ENCODE measurements at regions not wholly inside any gene's neighbourhood (a gene's known extent, or its start where the extent isn't known, plus 50 kb on each side); places are given as distances from the start of the nearest gene placed in this dataset.

GRCh38 chr18:75827751-75828287 lies 400.3 kb upstream of the SMIM21 start:
- Histone ChIP-seq H3K27me3 (ENCODE audit: insufficient read depth, poor library complexity, severe bottlenecking) (peaks cover 7% of the 10 kb centered on the region), H3K27ac (replicated peaks) (no peak overlapping the region), H3K4me3 (replicated peaks; ENCODE audit: insufficient read depth, low read length) (no peak overlapping the region)
- TF ChIP-seq POLR2AphosphoS5 (IDR thresholded peaks at IDR 0.05; ENCODE audit: low read depth) = no peak
- TF ChIP-seq GABPA (IDR thresholded peaks at IDR 0.05; ENCODE audit: low read depth) = no peak
- no peak for TF ChIP-seq REST (IDR thresholded peaks at IDR 0.05; ENCODE audit: insufficient replicate concordance, low read depth)
- no peak for TF ChIP-seq SPI1 (IDR thresholded peaks at IDR 0.05; ENCODE audit: borderline replicate concordance, low read depth)
- TF ChIP-seq CTCF (IDR thresholded peaks at IDR 0.05; ENCODE audit: insufficient read depth, low read length) = no peak
- no peak for DNase-seq (ENCODE audit: low read depth in 1 of 2, low spot score in 1 of 2)

DNA sequence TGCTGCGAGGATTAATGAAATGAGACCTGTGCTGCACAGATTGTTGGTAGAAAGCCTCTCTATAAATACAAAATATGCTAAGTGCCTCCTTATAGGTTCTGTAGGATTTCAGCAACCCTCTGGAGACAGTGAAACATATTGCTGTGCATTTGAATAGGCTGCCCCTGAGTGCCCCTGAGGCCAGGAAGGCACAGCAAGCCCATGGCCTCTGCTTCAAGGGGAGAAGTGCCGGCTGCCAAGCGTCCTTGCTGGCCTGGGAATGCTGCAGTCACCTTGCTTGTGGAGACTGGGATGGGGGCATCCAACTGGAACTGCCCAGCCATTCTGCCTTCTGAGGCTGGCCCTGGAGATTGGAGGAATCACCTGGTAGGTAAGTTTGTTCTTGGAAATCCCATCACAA lies 397.2 kb upstream of the SMIM21 start:
- TF ChIP-seq GABPA (IDR thresholded peaks at IDR 0.05; ENCODE audit: low read depth) (no peak), REST (IDR thresholded peaks at IDR 0.05; ENCODE audit: insufficient replicate concordance, low read depth) (no peak), POLR2AphosphoS5 (IDR thresholded peaks at IDR 0.05; ENCODE audit: low read depth) (no peak), SPI1 (IDR thresholded peaks at IDR 0.05; ENCODE audit: borderline replicate concordance, low read depth) (no peak), CTCF (IDR thresholded peaks at IDR 0.05; ENCODE audit: insufficient read depth, low read length) (no peak)
- Histone ChIP-seq H3K27ac (replicated peaks) (no peak overlapping the region), H3K27me3 (ENCODE audit: insufficient read depth, poor library complexity, severe bottlenecking) (peaks cover 7% of the 10 kb centered on the region), H3K4me3 (replicated peaks; ENCODE audit: insufficient read depth, low read length) (no peak overlapping the region)
- DNase-seq (ENCODE audit: low read depth in 1 of 2, low spot score in 1 of 2) = no peak

DNA sequence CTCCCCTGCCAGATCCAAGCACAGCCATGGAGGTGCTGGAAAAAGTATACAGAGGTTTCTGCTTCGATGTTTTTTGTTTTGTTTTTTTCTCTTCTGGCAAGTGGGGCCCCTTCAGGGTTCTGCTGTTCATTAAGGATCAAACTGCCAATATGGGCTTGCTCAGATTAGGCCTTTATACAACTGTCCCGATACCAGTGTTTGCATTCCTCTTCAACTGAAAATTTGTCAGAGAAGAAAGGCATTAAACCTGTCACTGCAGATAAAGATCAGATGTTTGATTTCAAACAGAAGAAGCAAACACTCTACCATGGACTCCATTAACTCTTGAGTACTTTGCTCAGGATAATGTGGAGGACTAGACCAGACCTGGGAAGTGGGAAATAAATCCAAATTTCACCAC lies 396.0 kb upstream of the SMIM21 start:
- DNase-seq (ENCODE audit: low read depth in 1 of 2, low spot score in 1 of 2) = no peak
- Histone ChIP-seq H3K27me3 (ENCODE audit: insufficient read depth, poor library complexity, severe bottlenecking) (peaks cover 5% of the 10 kb centered on the region), H3K4me3 (replicated peaks; ENCODE audit: insufficient read depth, low read length) (no peak overlapping the region), H3K27ac (replicated peaks) (no peak overlapping the region)
- TF ChIP-seq POLR2AphosphoS5 (IDR thresholded peaks at IDR 0.05; ENCODE audit: low read depth) = no peak
- no peak for TF ChIP-seq CTCF (IDR thresholded peaks at IDR 0.05; ENCODE audit: insufficient read depth, low read length)
- no peak for TF ChIP-seq GABPA (IDR thresholded peaks at IDR 0.05; ENCODE audit: low read depth)
- no peak for TF ChIP-seq REST (IDR thresholded peaks at IDR 0.05; ENCODE audit: insufficient replicate concordance, low read depth)
- no peak for TF ChIP-seq SPI1 (IDR thresholded peaks at IDR 0.05; ENCODE audit: borderline replicate concordance, low read depth)

All from HL-60 (cell line).